H4 (cell line): ENCODE measurements at regions not wholly inside any gene's neighbourhood (a gene's known extent, or its start where the extent isn't known, plus 50 kb on each side); places are given as distances from the start of the nearest gene placed in this dataset.
"Not testable (repeated sequence)": the region's sequence is repeated elsewhere in the genome, so short reads cannot be mapped to it uniquely, and the experiment has no call there.

ENCODE experiments used
- DNase-seq: peaks from one replicate; pipeline ENCODE4 v3.0.0-alpha.2; 2015; ENCODE audit warnings: low spot score

GRCh38 chr4:14368391-14368790 is 633.9 kb upstream of the CPEB2 start:
- DNase-seq = no peak

GRCh38 chr4:14371131-14371530 is 631.1 kb upstream of the CPEB2 start:
- DNase-seq = no peak

- DNase-seq = no peak
Observed at GRCh38 chr4:14375816-14376215, 626.5 kb upstream of the CPEB2 start.

GRCh38 chr4:14379183-14379582 is 623.1 kb upstream of the CPEB2 start:
- DNase-seq = no peak

- DNase-seq = no peak
Observed at GRCh38 chr4:14383652-14384051, 618.6 kb upstream of the CPEB2 start.

- DNase-seq = no peak
Observed at GRCh38 chr4:14384824-14385223, 617.5 kb upstream of the CPEB2 start.

- DNase-seq = no peak
Observed at GRCh38 chr4:14386196-14386595, 616.1 kb upstream of the CPEB2 start.

- no peak for DNase-seq
Observed at GRCh38 chr4:14387647-14388046, 614.6 kb upstream of the CPEB2 start.

- no peak for DNase-seq
Observed at GRCh38 chr4:14392378-14392777, 609.9 kb upstream of the CPEB2 start.

- no peak for DNase-seq
Observed at GRCh38 chr4:14396183-14396582, 606.1 kb upstream of the CPEB2 start.

GRCh38 chr4:14399848-14400247 is 602.4 kb upstream of the CPEB2 start:
- DNase-seq = no peak

GRCh38 chr4:14400307-14400706 is 602.0 kb upstream of the CPEB2 start:
- no peak for DNase-seq

GRCh38 chr4:14403132-14403531 is 599.1 kb upstream of the CPEB2 start:
- no peak for DNase-seq

GRCh38 chr4:14404730-14405129 is 597.6 kb upstream of the CPEB2 start:
- no peak for DNase-seq

GRCh38 chr4:14410516-14410915 is 591.8 kb upstream of the CPEB2 start:
- DNase-seq = no peak

- DNase-seq = no peak
Observed at GRCh38 chr4:14415146-14415545, 587.1 kb upstream of the CPEB2 start.

GRCh38 chr4:14419516-14419915 is 582.8 kb upstream of the CPEB2 start:
- no peak for DNase-seq

GRCh38 chr4:14426297-14426696 is 576.0 kb upstream of the CPEB2 start:
- DNase-seq = not testable (repeated sequence)

- DNase-seq = no peak
Observed at GRCh38 chr4:14428125-14428524, 574.2 kb upstream of the CPEB2 start.

GRCh38 chr4:14431155-14432134 is 570.8 kb upstream of the CPEB2 start:
- no peak for DNase-seq

GRCh38 chr4:14434483-14434882 is 567.8 kb upstream of the CPEB2 start:
- DNase-seq = no peak

GRCh38 chr4:14434916-14435315 is 567.4 kb upstream of the CPEB2 start:
- no peak for DNase-seq

- no peak for DNase-seq
Observed at GRCh38 chr4:14441561-14441960, 560.7 kb upstream of the CPEB2 start.

GRCh38 chr4:14445882-14446281 is 556.4 kb upstream of the CPEB2 start:
- DNase-seq = no peak
